K562 (cell line): ENCODE measurements at regions not wholly inside any gene's neighbourhood (a gene's known extent, or its start where the extent isn't known, plus 50 kb on each side); places are given as distances from the start of the nearest gene placed in this dataset.
A peak's percentile ranks its signal among the peaks of the same experiment; 100 is the strongest.

Experiments used
- ATAC-seq: fragments of 200-7000 bp; cut with Tn5 transposase; 3 replicates; pipeline ENCODE4 v1.9.1; 2020; ENCODE audit warnings: moderate library complexity
- BruUV-seq: library from RNA; stranded (reverse); fragments of 400-500 nt; replicated peaks from 2 replicates; lab custom pipeline; 2021; lab: Mats Ljungman, UMichigan
- CTCF ChIA-PET: fragments of 300-600 bp; formaldehyde crosslinking; extraction: SDS; loops from one replicate; lab custom pipeline; 2021; ENCODE audit warnings: low intra/inter-chr PET ratio; lab: Yijun Ruan, JAX
- POLR2A ChIA-PET: fragments of 300-600, 350-650 bp; sonication (Branson Sonifier 250); formaldehyde crosslinking; extraction: SDS; loops from one replicate; lab custom pipeline; 2021; ENCODE audit warnings: antibody characterized with exemption, inconsistent platforms; lab: Yijun Ruan, JAX
- DNase-seq, 4 experiments: peaks; one replicate each; pipeline versions ENCODE4 v3.0.0 to v3.0.0-alpha.2; 2011 to 2018; ENCODE audit warnings: low spot score in 3 of 4, mixed read lengths in 3 of 4; ENCODE audit errors: extremely low read depth in 1 of 4
- FAIRE-seq: peaks from 2 replicates; lab custom pipeline; 2011; peaks lifted over from hg19 to GRCh38; lab: Jason Lieb, UNC
- H2AFZ ChIP-seq: 2 replicates; pipeline ENCODE4 v1.6.0; 2011; ENCODE audit warnings: low read depth, low read length, control low read depth, inconsistent platforms
- H3K27ac ChIP-seq: fragments of 200-600 bp; 3 replicates; pipeline ENCODE4 v1.8.0; 2011; ENCODE audit warnings: low read depth, mild to moderate bottlenecking, control low read depth, inconsistent platforms, low read length, moderate library complexity, mixed read lengths; ENCODE audit errors: extremely low read depth
- H3K27me3 ChIP-seq, 2 experiments: fragments of 300-600 bp in 1 of 2; 2 replicates in 1 of 2; 3 replicates in 1 of 2; pipeline versions ENCODE4 v1.6.0 to v1.8.0; 2011; ENCODE audit warnings: inconsistent platforms in 2 of 2, low read length in 2 of 2, mild to moderate bottlenecking in 1 of 2, mixed read lengths in 1 of 2, moderate library complexity in 1 of 2; ENCODE audit not compliant: control insufficient read depth in 2 of 2, insufficient read depth in 2 of 2
- H3K36me3 ChIP-seq: fragments of 300-600 bp; 3 replicates; pipeline ENCODE4 v1.8.0; 2011; ENCODE audit warnings: mild to moderate bottlenecking, low read length, inconsistent platforms; ENCODE audit not compliant: control insufficient read depth, insufficient read depth
- H3K4me1 ChIP-seq, 2 experiments: fragments of 200-600 bp in 1 of 2; replicated peaks in 1 of 2; 2 replicates in 1 of 2; 3 replicates in 1 of 2; pipeline versions ENCODE4 v1.5.1 to v1.8.0; 2011; ENCODE audit warnings: inconsistent platforms in 2 of 2, low read length in 2 of 2, mild to moderate bottlenecking in 1 of 2, mixed read lengths in 1 of 2, moderate library complexity in 1 of 2; ENCODE audit not compliant: control insufficient read depth in 2 of 2, insufficient read depth in 2 of 2
- H3K4me2 ChIP-seq: 2 replicates; pipeline ENCODE4 v1.6.1; 2011; ENCODE audit warnings: low read length, control low read depth, inconsistent platforms, mixed read lengths; ENCODE audit not compliant: insufficient read depth
- H3K4me3 ChIP-seq: fragments of 200-600 bp; sonication (generic), shearing (Covaris generic); 2 replicates; pipeline ENCODE4 v1.5.1; 2016; ENCODE audit warnings: control low read depth, inconsistent platforms
- H3K79me2 ChIP-seq: fragments of 200-600 bp; 3 replicates; pipeline ENCODE4 v1.8.0; 2011; ENCODE audit warnings: low read length, inconsistent platforms; ENCODE audit not compliant: control insufficient read depth, insufficient read depth
- H3K9ac ChIP-seq, 2 experiments: 2 replicates each; pipeline versions ENCODE4 v1.6.0 to v1.6.1; 2011; ENCODE audit warnings: low read depth in 2 of 2, low read length in 2 of 2, control low read depth in 1 of 2, inconsistent platforms in 1 of 2, mild to moderate bottlenecking in 1 of 2, mixed read lengths in 1 of 2; ENCODE audit not compliant: insufficient read depth in 1 of 2
- H3K9me1 ChIP-seq: one replicate; pipeline ENCODE4 v1.6.0; 2011; ENCODE audit warnings: inconsistent platforms, mild to moderate bottlenecking, low read length, moderate library complexity; ENCODE audit not compliant: control insufficient read depth, insufficient read depth
- H3K9me3 ChIP-seq: replicated peaks from 2 replicates; pipeline ENCODE4 v1.5.1; 2011; ENCODE audit warnings: low read depth, low read length, inconsistent platforms; ENCODE audit not compliant: control insufficient read depth, insufficient read depth
- H4K20me1 ChIP-seq: replicated peaks from 2 replicates; pipeline ENCODE4 v1.6.1; 2011; ENCODE audit warnings: low read length, inconsistent platforms, mixed read lengths; ENCODE audit not compliant: control insufficient read depth, insufficient read depth
- CHD1 ChIP-seq: fragments of 200-600 bp; sonication (generic); IDR thresholded peaks from one replicate; pipeline ENCODE4 v1.6.1; 2012; ENCODE audit warnings: mild to moderate bottlenecking, moderate library complexity, low read length, inconsistent platforms
- CREBBP ChIP-seq: IDR thresholded peaks from one replicate; pipeline ENCODE4 v1.6.1; 2012; ENCODE audit warnings: low read depth, mild to moderate bottlenecking, control low read depth, inconsistent platforms, low read length
- HCFC1 ChIP-seq: IDR thresholded peaks from 2 replicates; pipeline ENCODE4 v1.6.1; 2012; ENCODE audit warnings: low read depth, low read length, improper control_type of control experiment
- NFIC ChIP-seq: fragments of 450-650 bp; IDR thresholded peaks from 2 replicates; pipeline ENCODE4 v1.6.1; 2017; ENCODE audit warnings: mild to moderate bottlenecking, inconsistent platforms
- NFXL1 ChIP-seq: fragments of 450-650 bp; formaldehyde crosslinking; IDR thresholded peaks from 2 replicates; pipeline ENCODE4 v1.4.0; 2021; ENCODE audit warnings: mild to moderate bottlenecking
- PHF8 ChIP-seq: fragments of 200-600 bp; sonication (generic); IDR thresholded peaks from 2 replicates; pipeline ENCODE4 v1.6.1; 2012; ENCODE audit warnings: mixed run types, mild to moderate bottlenecking, inconsistent platforms, low read length, moderate library complexity, borderline replicate concordance
- STAG1 ChIP-seq: sonication (generic); formaldehyde crosslinking; IDR thresholded peaks from 2 replicates; pipeline ENCODE4 v1.5.0; 2020; ENCODE audit warnings: missing genetic modification reagents, borderline replicate concordance
- ZNF316 ChIP-seq: fragments of 450-650 bp; IDR thresholded peaks from 2 replicates; pipeline ENCODE4 v1.6.1; 2016
- ZNF41 ChIP-seq: fragments of 250-450 bp; sonication (Bioruptor Pico); conservative IDR thresholded peaks from 2 replicates; pipeline ENCODE4 v1.4.0; 2020; ENCODE audit warnings: mild to moderate bottlenecking
- WGBS: fragments of 100-300 bp; shearing (Covaris generic); methylation state at CpG from one replicate; pipeline ENCODE4 v1.1.6; 2016; ENCODE audit warnings: low coverage, mixed read lengths; ENCODE audit not compliant: insufficient coverage; ENCODE audit errors: missing lambda C conversion rate; 5-methylcytosine and 5-hydroxymethylcytosine counted together
- in situ Hi-C: fragments of 300-500 bp; cut with MboI; formaldehyde crosslinking; loops from 4 replicates; pipeline ENCODE4 v1.15.0; 2018; ENCODE audit warnings: inconsistent platforms, mixed read lengths
- intact Hi-C: fragments of 100-400 bp; cut with micrococcal nuclease; formaldehyde crosslinking; loops from 2 replicates; pipeline ENCODE4 v1.14.2; 2022
- TF ChIP-seq, protein P1 (sequence below): fragments of 450-650 bp; IDR thresholded peaks from 2 replicates; pipeline ENCODE4 v1.6.1; 2016; ENCODE audit warnings: missing biosample characterization, missing genetic modification characterization
- TF ChIP-seq, protein P2 (sequence below): sonication (generic); formaldehyde crosslinking; IDR thresholded peaks from 2 replicates; pipeline ENCODE4 v1.8.0; 2022; ENCODE audit warnings: mild to moderate bottlenecking, missing genetic modification reagents
- TF ChIP-seq, protein P3 (sequence below), 2 experiments: fragments of 450-650 bp; IDR thresholded peaks; 2 replicates each; pipeline ENCODE4 v1.6.1; 2016; ENCODE audit warnings: mild to moderate bottlenecking in 2 of 2, borderline replicate concordance in 1 of 2, low read depth in 1 of 2, moderate library complexity in 1 of 2

GRCh38 chr1:25042331-25043227 is 112.5 kb upstream of the RUNX3 start:
- Histone ChIP-seq H3K4me2 (no peak overlapping the region), H3K9me1 (no peaks in the 10 kb centered on the region), H3K9me3 (no peaks in the 10 kb centered on the region), H3K27ac (no peak overlapping the region), H3K79me2 (no peaks in the 10 kb centered on the region), H3K4me1 (peaks cover 0 to 3% of the 10 kb centered on the region in 2 experiments; a peak in 1 of 5 replicates), H2AFZ (no peak overlapping the region), H3K4me3 (no peak overlapping the region), H3K36me3 (no peaks in the 10 kb centered on the region), H3K27me3 (peaks cover 14 to 65% of the 10 kb centered on the region in 2 experiments; a peak in 4 of 5 replicates), H3K9ac (peak overlapping the region in 1 of 2 experiments; percentile 8; a peak in 1 of 4 replicates), H4K20me1 (peaks cover 7% of the 10 kb centered on the region; the same call in 1 of the 2 replicates)
- DNase-seq = no peak
- TF ChIP-seq, protein P1, sequence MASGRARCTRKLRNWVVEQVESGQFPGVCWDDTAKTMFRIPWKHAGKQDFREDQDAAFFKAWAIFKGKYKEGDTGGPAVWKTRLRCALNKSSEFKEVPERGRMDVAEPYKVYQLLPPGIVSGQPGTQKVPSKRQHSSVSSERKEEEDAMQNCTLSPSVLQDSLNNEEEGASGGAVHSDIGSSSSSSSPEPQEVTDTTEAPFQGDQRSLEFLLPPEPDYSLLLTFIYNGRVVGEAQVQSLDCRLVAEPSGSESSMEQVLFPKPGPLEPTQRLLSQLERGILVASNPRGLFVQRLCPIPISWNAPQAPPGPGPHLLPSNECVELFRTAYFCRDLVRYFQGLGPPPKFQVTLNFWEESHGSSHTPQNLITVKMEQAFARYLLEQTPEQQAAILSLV = no peak
- TF ChIP-seq NFIC (no peak), HCFC1 (no peak), STAG1 (CRISPR knock-in tag) (no peak), PHF8 (no peak), NFXL1 (CRISPR knock-in tag) (no peak), ZNF316 (no peak), CHD1 (no peak), ZNF41 (CRISPR knock-in tag) (no peak), CREBBP (no peak)
- TF ChIP-seq, protein P2, sequence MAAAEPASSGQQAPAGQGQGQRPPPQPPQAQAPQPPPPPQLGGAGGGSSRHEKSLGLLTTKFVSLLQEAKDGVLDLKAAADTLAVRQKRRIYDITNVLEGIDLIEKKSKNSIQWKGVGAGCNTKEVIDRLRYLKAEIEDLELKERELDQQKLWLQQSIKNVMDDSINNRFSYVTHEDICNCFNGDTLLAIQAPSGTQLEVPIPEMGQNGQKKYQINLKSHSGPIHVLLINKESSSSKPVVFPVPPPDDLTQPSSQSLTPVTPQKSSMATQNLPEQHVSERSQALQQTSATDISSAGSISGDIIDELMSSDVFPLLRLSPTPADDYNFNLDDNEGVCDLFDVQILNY (CRISPR knock-in tag) = no peak
- TF ChIP-seq, protein P3, sequence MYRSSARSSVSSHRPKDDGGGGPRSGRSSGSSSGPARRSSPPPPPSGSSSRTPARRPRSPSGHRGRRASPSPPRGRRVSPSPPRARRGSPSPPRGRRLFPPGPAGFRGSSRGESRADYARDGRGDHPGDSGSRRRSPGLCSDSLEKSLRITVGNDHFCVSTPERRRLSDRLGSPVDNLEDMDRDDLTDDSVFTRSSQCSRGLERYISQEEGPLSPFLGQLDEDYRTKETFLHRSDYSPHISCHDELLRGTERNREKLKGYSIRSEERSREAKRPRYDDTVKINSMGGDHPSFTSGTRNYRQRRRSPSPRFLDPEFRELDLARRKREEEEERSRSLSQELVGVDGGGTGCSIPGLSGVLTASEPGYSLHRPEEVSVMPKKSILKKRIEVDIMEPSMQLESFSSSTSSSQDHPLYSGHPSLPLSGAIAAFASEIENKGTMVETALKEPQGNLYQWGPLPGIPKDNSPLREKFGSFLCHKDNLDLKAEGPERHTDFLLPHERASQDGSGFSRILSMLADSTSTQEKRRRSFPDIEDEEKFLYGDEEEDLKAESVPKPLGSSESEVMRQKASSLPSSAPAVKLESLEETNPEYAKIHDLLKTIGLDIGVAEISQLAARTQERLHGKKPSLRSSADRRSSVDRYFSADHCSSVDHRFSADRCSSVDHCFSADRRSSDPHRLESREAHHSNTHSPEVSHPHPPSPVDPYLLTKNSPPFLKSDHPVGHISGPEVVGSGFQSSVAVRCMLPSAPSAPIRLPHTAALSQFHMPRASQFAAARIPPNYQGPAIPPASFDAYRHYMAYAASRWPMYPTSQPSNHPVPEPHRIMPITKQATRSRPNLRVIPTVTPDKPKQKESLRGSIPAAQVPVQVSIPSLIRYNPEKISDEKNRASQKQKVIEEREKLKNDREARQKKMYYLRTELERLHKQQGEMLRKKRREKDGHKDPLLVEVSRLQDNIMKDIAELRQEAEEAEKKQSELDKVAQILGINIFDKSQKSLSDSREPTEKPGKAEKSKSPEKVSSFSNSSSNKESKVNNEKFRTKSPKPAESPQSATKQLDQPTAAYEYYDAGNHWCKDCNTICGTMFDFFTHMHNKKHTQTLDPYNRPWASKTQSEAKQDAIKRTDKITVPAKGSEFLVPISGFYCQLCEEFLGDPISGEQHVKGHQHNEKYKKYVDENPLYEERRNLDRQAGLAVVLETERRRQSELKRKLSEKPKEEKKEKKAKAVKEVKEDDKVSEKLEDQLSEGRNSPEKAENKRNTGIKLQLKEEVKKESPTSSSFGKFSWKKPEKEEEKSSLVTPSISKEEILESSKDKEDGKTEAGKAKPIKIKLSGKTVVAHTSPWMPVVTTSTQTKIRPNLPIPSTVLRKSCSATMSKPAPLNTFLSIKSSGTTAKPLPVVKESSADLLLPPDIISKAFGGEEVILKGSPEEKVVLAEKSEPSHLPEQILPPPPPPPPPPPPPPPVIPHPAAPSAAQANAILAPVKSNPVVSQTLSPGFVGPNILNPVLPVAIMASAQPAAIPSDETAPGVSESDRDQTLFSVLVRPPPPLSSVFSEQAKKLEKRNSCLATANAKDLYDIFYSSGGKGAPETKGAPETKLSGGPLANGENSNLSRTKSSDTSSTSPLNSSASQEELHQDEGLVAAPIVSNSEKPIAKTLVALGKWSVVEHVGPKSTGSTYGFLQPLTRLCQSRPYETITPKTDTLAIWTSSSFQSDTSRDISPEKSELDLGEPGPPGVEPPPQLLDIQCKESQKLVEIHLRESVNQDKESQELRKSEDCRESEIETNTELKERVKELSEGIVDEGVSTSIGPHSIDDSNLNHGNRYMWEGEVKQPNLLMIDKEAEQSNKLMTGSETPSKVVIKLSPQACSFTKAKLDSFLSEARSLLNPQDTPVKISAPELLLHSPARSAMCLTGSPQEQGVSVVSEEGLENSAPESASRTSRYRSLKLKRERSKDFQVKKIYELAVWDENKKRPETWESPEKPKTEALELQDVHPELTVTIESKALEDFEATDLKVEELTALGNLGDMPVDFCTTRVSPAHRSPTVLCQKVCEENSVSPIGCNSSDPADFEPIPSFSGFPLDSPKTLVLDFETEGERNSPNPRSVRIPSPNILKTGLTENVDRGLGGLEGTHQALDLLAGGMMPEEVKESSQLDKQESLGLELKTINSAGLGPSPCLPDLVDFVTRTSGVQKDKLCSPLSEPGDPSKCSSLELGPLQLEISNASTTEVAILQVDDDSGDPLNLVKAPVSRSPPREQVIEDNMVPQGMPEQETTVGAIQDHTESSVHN (IDR thresholded peaks at IDR 0.05; ENCODE audit: borderline replicate concordance in 1 of 2, low read depth in 1 of 2) = no peak
- ChIA-PET CTCF (no interaction called here), POLR2A (interaction anchor here (0.5 to 0.6 kb wide), 3 partner anchors 44 to 186 kb away, joined by 3 read pairs; no protein-coding TSS in a partner anchor)
- no TSS peak for BruUV-seq
- under 1% methylated on average over 13 of the region's 13 CpGs for WGBS
- FAIRE-seq = no peak
- intact Hi-C loops = no loop called here
- no peak for ATAC-seq
- in situ Hi-C loops = no loop called here
